ENCODE measurements at regions not wholly inside any gene's neighbourhood (a gene's known extent, or its start where the extent isn't known, plus 50 kb on each side); places are given as distances from the start of the nearest gene placed in this dataset.

GRCh38 chr11:106451228-106451922, 373.9 kb downstream of the AASDHPPT start:
- TF ChIP-seq CTCF (IDR thresholded peaks at IDR 0.05) (no peak), ZFX (IDR thresholded peaks at IDR 0.05; ENCODE audit: borderline replicate concordance) (no peak)

All from 22Rv1 (cell line).